CD14-positive monocyte (primary cell): ENCODE measurements at regions not wholly inside any gene's neighbourhood (a gene's known extent, or its start where the extent isn't known, plus 50 kb on each side); places are given as distances from the start of the nearest gene placed in this dataset.

Experiments
- DNase-seq, 3 donors: peaks; one replicate each; pipeline ENCODE4 v3.0.0-alpha.2; 2011 to 2022
- H2AFZ ChIP-seq: 2 replicates; pipeline ENCODE4 v1.6.0; 2012; ENCODE audit warnings: mild to moderate bottlenecking, low read depth, low read length, inconsistent platforms; ENCODE audit not compliant: insufficient read depth, poor library complexity, severe bottlenecking
- H3K27ac ChIP-seq, 2 donors: 1 replicate in 1 of 2; 2 replicates in 1 of 2; pipeline ENCODE4 v1.5.1; 2012 to 2013; ENCODE audit warnings: low read length in 2 of 2, control low read depth in 1 of 2, inconsistent platforms in 1 of 2, low read depth in 1 of 2, mild to moderate bottlenecking in 1 of 2
- H3K27me3 ChIP-seq, 2 donors: one replicate each; pipeline versions ENCODE4 v1.6.0 to v1.6.1; 2011 to 2013; ENCODE audit warnings: low read length in 2 of 2; ENCODE audit not compliant: control insufficient read depth in 2 of 2, insufficient read depth in 2 of 2
- H3K36me3 ChIP-seq, 2 donors: replicated peaks in 1 of 2; 1 replicate in 1 of 2; 2 replicates in 1 of 2; pipeline versions ENCODE4 v1.5.1 to v1.6.1; 2012 to 2013; ENCODE audit warnings: low read length in 2 of 2, control low read depth in 1 of 2, inconsistent platforms in 1 of 2, mild to moderate bottlenecking in 1 of 2; ENCODE audit not compliant: insufficient read depth in 2 of 2, control insufficient read depth in 1 of 2
- H3K4me1 ChIP-seq, 2 donors: 1 replicate in 1 of 2; 2 replicates in 1 of 2; pipeline versions ENCODE4 v1.5.1 to v1.6.1; 2012 to 2013; ENCODE audit warnings: low read length in 2 of 2, control low read depth in 1 of 2, inconsistent platforms in 1 of 2, mild to moderate bottlenecking in 1 of 2, moderate library complexity in 1 of 2; ENCODE audit not compliant: insufficient read depth in 2 of 2, control insufficient read depth in 1 of 2
- H3K4me2 ChIP-seq: replicated peaks from 2 replicates; pipeline ENCODE3; 2012; ENCODE audit warnings: low read length, moderate library complexity, mild to moderate bottlenecking; ENCODE audit not compliant: poor library complexity, severe bottlenecking; ENCODE audit errors: extremely low read depth
- H3K4me3 ChIP-seq, 3 experiments: fragments of 200-600 bp in 1 of 3; sonication (generic) in 1 of 3; replicated peaks in 1 of 3; 1 replicate in 2 of 3; 2 replicates in 1 of 3; pipeline ENCODE4 v1.5.1; 2011 to 2013; ENCODE audit warnings: low read length in 3 of 3, mild to moderate bottlenecking in 3 of 3, control low read depth in 2 of 3, low read depth in 2 of 3, inconsistent platforms in 1 of 3, moderate library complexity in 1 of 3
- H3K79me2 ChIP-seq: 2 replicates; pipeline ENCODE4 v1.6.0; 2012; ENCODE audit warnings: mild to moderate bottlenecking, control low read depth, inconsistent platforms, low read length, moderate library complexity; ENCODE audit not compliant: insufficient read depth
- H3K9ac ChIP-seq: 2 replicates; pipeline ENCODE4 v1.6.0; 2017; ENCODE audit warnings: low read length, mild to moderate bottlenecking; ENCODE audit not compliant: insufficient read depth, poor library complexity, severe bottlenecking
- H3K9me3 ChIP-seq, 2 donors: replicated peaks in 1 of 2; 1 replicate in 1 of 2; 2 replicates in 1 of 2; pipeline versions ENCODE4 v1.5.1 to v1.6.1; 2012 to 2013; ENCODE audit warnings: low read length in 2 of 2, control low read depth in 1 of 2; ENCODE audit not compliant: control insufficient read depth in 1 of 2, insufficient read depth in 1 of 2
- H4K20me1 ChIP-seq: 2 replicates; pipeline ENCODE4 v1.6.0; 2012; ENCODE audit warnings: mild to moderate bottlenecking, low read length, control low read depth, moderate library complexity; ENCODE audit not compliant: insufficient read depth
- H3K27ac Mint-ChIP-seq, 7 donors: one replicate each; pipeline ENCODE4 v1.8.0; 2020; ENCODE audit warnings: mild to moderate bottlenecking in 7 of 7, mixed read lengths in 7 of 7, moderate library complexity in 6 of 7, inconsistent platforms in 2 of 7
- H3K27me3 Mint-ChIP-seq, 3 donors: one replicate each; pipeline ENCODE4 v1.8.0; 2021 to 2022; ENCODE audit warnings: low read depth in 3 of 3, mild to moderate bottlenecking in 3 of 3, mixed read lengths in 3 of 3, moderate library complexity in 3 of 3, inconsistent platforms in 1 of 3
- H3K36me3 Mint-ChIP-seq, 2 donors: one replicate each; pipeline ENCODE4 v1.8.0; 2020; ENCODE audit warnings: mixed read lengths in 2 of 2, inconsistent platforms in 1 of 2, mild to moderate bottlenecking in 1 of 2
- H3K4me1 Mint-ChIP-seq: one replicate; pipeline ENCODE4 v1.8.0; 2020; ENCODE audit warnings: mild to moderate bottlenecking, mixed read lengths
- H3K4me3 Mint-ChIP-seq, 2 donors: one replicate each; pipeline ENCODE4 v1.8.0; 2020; ENCODE audit warnings: mild to moderate bottlenecking in 2 of 2, mixed read lengths in 2 of 2, moderate library complexity in 1 of 2
- H3K9me3 Mint-ChIP-seq, 7 donors: one replicate each; pipeline ENCODE4 v1.8.0; 2020 to 2022; ENCODE audit warnings: mixed read lengths in 7 of 7, mild to moderate bottlenecking in 6 of 7, moderate library complexity in 6 of 7, inconsistent platforms in 2 of 7
- WGBS: methylation state at CpG from one replicate; pipeline ENCODE4 v1.1.5; 2013; ENCODE audit warnings: missing lambda C conversion rate; ENCODE audit not compliant: insufficient coverage; 5-methylcytosine and 5-hydroxymethylcytosine counted together
- intact Hi-C, 2 donors: fragments of 100-400 bp; cut with micrococcal nuclease; formaldehyde crosslinking; loops; one replicate each; pipeline versions ENCODE4 v1.15.0 to v1.15.1; 2023
- TF ChIP-seq, protein P1 (sequence below): fragments of 200-600 bp; IDR thresholded peaks from one replicate; pipeline ENCODE4 v1.8.0; 2022; ENCODE audit warnings: antibody characterized with exemption, mild to moderate bottlenecking

DNA sequence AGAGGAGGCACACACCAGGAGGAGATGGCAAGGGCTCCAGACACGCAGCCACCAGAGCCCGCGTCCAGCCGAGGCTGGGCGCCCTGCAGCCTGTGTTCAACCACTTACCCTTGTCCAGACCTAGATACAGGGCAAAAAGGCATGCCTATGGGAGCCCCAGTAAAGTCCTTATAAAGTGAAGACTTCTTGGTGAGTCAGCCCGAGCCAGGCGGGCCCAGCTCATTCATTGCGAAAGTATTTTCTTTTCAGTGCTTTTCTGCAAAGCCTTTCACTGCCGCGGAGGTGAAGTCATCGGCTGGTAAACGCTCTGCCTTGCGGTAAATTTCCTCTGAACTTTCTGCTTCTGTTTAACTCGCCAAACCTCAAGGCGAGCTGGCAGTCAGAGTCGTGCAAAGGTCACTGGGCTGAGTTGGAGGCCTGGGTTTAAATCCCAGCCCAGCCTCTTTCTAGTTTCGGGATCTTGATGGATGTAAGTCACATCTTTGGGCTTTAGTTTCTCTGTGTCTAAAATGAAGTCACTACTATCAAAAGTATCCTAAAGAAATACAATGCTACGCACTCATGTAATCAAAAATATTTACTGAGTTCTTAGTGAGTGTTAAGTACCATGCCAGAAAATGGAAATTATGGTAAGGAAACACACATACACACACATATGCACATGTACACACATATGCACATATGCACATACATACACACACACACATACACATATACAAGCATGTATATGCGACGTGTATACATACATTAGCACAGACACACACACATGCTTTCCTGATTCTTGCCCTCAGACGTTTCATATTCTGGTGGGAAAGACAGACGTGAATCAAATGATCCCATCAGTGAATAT, 54.7 kb upstream of the IFFO2 start:
- Histone ChIP-seq H3K4me1 (peaks cover 6 to 15% of the 10 kb centered on the region in 2 donors), H3K9me3 (no peaks in the 10 kb centered on the region), H3K9ac (peak overlapping the region; percentile 21), H2AFZ (peak overlapping the region; percentile 50), H3K4me3 (no peak overlapping the region), H3K27me3 (no peaks in the 10 kb centered on the region), H4K20me1 (no peaks in the 10 kb centered on the region), H3K79me2 (no peaks in the 10 kb centered on the region), H3K36me3 (no peaks in the 10 kb centered on the region), H3K4me2 (no peak overlapping the region), H3K27ac (peak overlapping the region in 1 of 2 donors; percentile 31)
- no peaks in the 10 kb centered on the region for H3K9me3 Mint-ChIP-seq
- H3K4me3 Mint-ChIP-seq: peak overlapping the region in 1 of 2 donors; percentile 66
- H3K27ac Mint-ChIP-seq: peak overlapping the region in 2 of 7 donors; percentile 6 to 49
- H3K4me1 Mint-ChIP-seq: peaks cover 14% of the 10 kb centered on the region
- peak; percentile 46 to 62 (median 61) for DNase-seq
- H3K36me3 Mint-ChIP-seq: no peaks in the 10 kb centered on the region
- 45% methylated on average over 18 of the region's 22 CpGs for WGBS
- peaks cover 3 to 11% (median 6%) of the 10 kb centered on the region in 3 donors for H3K27me3 Mint-ChIP-seq
- TF ChIP-seq, protein P1, sequence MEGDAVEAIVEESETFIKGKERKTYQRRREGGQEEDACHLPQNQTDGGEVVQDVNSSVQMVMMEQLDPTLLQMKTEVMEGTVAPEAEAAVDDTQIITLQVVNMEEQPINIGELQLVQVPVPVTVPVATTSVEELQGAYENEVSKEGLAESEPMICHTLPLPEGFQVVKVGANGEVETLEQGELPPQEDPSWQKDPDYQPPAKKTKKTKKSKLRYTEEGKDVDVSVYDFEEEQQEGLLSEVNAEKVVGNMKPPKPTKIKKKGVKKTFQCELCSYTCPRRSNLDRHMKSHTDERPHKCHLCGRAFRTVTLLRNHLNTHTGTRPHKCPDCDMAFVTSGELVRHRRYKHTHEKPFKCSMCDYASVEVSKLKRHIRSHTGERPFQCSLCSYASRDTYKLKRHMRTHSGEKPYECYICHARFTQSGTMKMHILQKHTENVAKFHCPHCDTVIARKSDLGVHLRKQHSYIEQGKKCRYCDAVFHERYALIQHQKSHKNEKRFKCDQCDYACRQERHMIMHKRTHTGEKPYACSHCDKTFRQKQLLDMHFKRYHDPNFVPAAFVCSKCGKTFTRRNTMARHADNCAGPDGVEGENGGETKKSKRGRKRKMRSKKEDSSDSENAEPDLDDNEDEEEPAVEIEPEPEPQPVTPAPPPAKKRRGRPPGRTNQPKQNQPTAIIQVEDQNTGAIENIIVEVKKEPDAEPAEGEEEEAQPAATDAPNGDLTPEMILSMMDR: no peak
- intact Hi-C loops: no loop called here

DNA sequence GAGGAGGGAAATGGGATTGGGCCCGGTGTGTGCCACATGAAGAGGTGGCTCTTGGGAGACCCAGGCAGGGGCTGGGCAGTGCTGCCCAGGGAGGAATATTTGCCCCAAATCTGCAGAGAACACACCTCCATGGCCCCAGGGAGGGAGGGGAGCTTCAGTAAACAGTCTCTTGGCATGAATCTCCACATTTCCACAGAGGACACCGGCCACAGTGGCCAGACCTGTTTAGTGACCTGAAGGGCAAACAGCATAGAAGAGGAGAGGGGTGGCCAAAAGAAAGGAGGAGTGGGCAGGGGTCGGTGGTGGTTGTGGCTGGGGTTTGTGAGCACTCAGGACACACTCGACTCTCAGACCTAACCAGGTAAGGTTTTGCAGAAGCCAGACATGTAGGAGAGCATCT, 54.0 kb upstream of the IFFO2 start:
- Histone ChIP-seq H3K79me2 (no peaks in the 10 kb centered on the region), H2AFZ (peak overlapping the region; percentile 50), H3K27me3 (no peaks in the 10 kb centered on the region), H3K27ac (no peak overlapping the region), H3K4me2 (no peak overlapping the region), H3K4me3 (no peak overlapping the region), H3K9me3 (no peaks in the 10 kb centered on the region), H3K9ac (peak overlapping the region; percentile 21), H3K36me3 (no peaks in the 10 kb centered on the region), H3K4me1 (peaks cover 6 to 15% of the 10 kb centered on the region in 2 donors), H4K20me1 (no peaks in the 10 kb centered on the region)
- H3K9me3 Mint-ChIP-seq: peaks cover 0 to 2% (median 0%) of the 10 kb centered on the region in 7 donors
- H3K27ac Mint-ChIP-seq: peak overlapping the region in 1 of 7 donors; percentile 53
- WGBS: 100% methylated on average over 3 of the region's 4 CpGs
- H3K36me3 Mint-ChIP-seq: no peaks in the 10 kb centered on the region
- DNase-seq: no peak
- TF ChIP-seq, protein P1: no peak
- H3K4me3 Mint-ChIP-seq: no peak overlapping the region
- H3K4me1 Mint-ChIP-seq: peaks cover 14% of the 10 kb centered on the region
- intact Hi-C loops: no loop called here
- peaks cover 5 to 18% (median 6%) of the 10 kb centered on the region in 3 donors for H3K27me3 Mint-ChIP-seq
